ENCODE measurements at regions not wholly inside any gene's neighbourhood (a gene's known extent, or its start where the extent isn't known, plus 50 kb on each side); places are given as distances from the start of the nearest gene placed in this dataset.

- no peak for DNase-seq (ENCODE audit: low read depth)
These were observed 79.8 kb upstream of the CCNG1 start for GRCh38 chr5:163357636-163358035.

GRCh38 chr5:163360656-163361055, 76.7 kb upstream of the CCNG1 start:
- DNase-seq (ENCODE audit: low read depth), result no peak

GRCh38 chr5:163361450-163361849, 75.9 kb upstream of the CCNG1 start:
- DNase-seq (ENCODE audit: low read depth), result no peak

- DNase-seq (ENCODE audit: low read depth), result no peak
These were observed 74.5 kb upstream of the CCNG1 start for GRCh38 chr5:163362840-163363371.

GRCh38 chr5:163363389-163363788, 74.0 kb upstream of the CCNG1 start:
- no peak for DNase-seq (ENCODE audit: low read depth)

- no peak for DNase-seq (ENCODE audit: low read depth)
These were observed 70.6 kb upstream of the CCNG1 start for GRCh38 chr5:163366757-163367156.

- DNase-seq (ENCODE audit: low read depth), result no peak
These were observed 67.5 kb upstream of the CCNG1 start for GRCh38 chr5:163369776-163370385.

- DNase-seq (ENCODE audit: low read depth), result no peak
These were observed 63.8 kb upstream of the CCNG1 start for GRCh38 chr5:163373436-163374084.

- DNase-seq (ENCODE audit: low read depth), result no peak
These were observed 59.4 kb upstream of the CCNG1 start for GRCh38 chr5:163377982-163378381.

GRCh38 chr5:163379298-163380155, 57.9 kb upstream of the CCNG1 start:
- peak; percentile 44 for DNase-seq (ENCODE audit: low read depth)

- no peak for DNase-seq (ENCODE audit: low read depth)
These were observed 55.6 kb upstream of the CCNG1 start for GRCh38 chr5:163381832-163382231.

GRCh38 chr5:163383754-163384153, 53.6 kb upstream of the CCNG1 start:
- DNase-seq (ENCODE audit: low read depth), result no peak

GRCh38 chr5:163384669-163385068, 52.7 kb upstream of the CCNG1 start:
- no peak for DNase-seq (ENCODE audit: low read depth)

- no peak for DNase-seq (ENCODE audit: low read depth)
These were observed 52.1 kb upstream of the CCNG1 start for GRCh38 chr5:163385271-163385670.

GRCh38 chr5:163385824-163386223, 51.6 kb upstream of the CCNG1 start:
- no peak for DNase-seq (ENCODE audit: low read depth)

- DNase-seq (ENCODE audit: low read depth), result no peak
These were observed 51.0 kb upstream of the CCNG1 start for GRCh38 chr5:163386352-163386751.

GRCh38 chr5:163387589-163388343, 49.6 kb upstream of the CCNG1 start:
- DNase-seq (ENCODE audit: low read depth), result no peak
